Karpas-422 (cell line): ENCODE measurements at regions not wholly inside any gene's neighbourhood (a gene's known extent, or its start where the extent isn't known, plus 50 kb on each side); places are given as distances from the start of the nearest gene placed in this dataset.

Experiments used
- DNase-seq: peaks from one replicate; pipeline ENCODE4 v3.0.0-alpha.2; 2015
- H2AFZ ChIP-seq: fragments of 200-600 bp; sonication (generic); 2 replicates; pipeline ENCODE4 v1.6.1; 2014; ENCODE audit warnings: antibody characterized with exemption, low read length, mixed read lengths
- H3K27ac ChIP-seq: fragments of 200-600 bp; sonication (generic); 2 replicates; pipeline ENCODE4 v1.5.1; 2014; ENCODE audit warnings: mild to moderate bottlenecking, low read length, moderate library complexity
- H3K27me3 ChIP-seq: fragments of 200-600 bp; sonication (generic); 2 replicates; pipeline ENCODE4 v1.6.1; 2014; ENCODE audit warnings: low read length, mixed read lengths
- H3K36me3 ChIP-seq: fragments of 200-600 bp; sonication (generic); 2 replicates; pipeline ENCODE4 v1.6.1; 2014; ENCODE audit warnings: low read length, mixed read lengths; ENCODE audit not compliant: insufficient read depth
- H3K4me1 ChIP-seq: fragments of 200-600 bp; sonication (generic); 2 replicates; pipeline ENCODE4 v1.6.1; 2014; ENCODE audit warnings: mild to moderate bottlenecking, low read length, mixed read lengths
- H3K4me2 ChIP-seq: fragments of 200-600 bp; sonication (generic); 2 replicates; pipeline ENCODE4 v1.6.1; 2014; ENCODE audit warnings: low read length, low read depth, mild to moderate bottlenecking; ENCODE audit not compliant: poor library complexity, severe bottlenecking
- H3K4me3 ChIP-seq: fragments of 200-600 bp; sonication (generic); 2 replicates; pipeline ENCODE4 v1.5.1; 2014; ENCODE audit warnings: mild to moderate bottlenecking, antibody characterized with exemption, low read length, mixed read lengths
- H3K79me2 ChIP-seq: fragments of 200-600 bp; sonication (generic); 2 replicates; pipeline ENCODE4 v1.6.1; 2014; ENCODE audit warnings: mild to moderate bottlenecking, low read length, mixed read lengths
- H3K9ac ChIP-seq: fragments of 200-600 bp; sonication (generic); 2 replicates; pipeline ENCODE4 v1.6.0; 2014; ENCODE audit warnings: low read length
- H3K9me2 ChIP-seq: fragments of 200-600 bp; sonication (generic), shearing (Covaris generic); replicated peaks from 2 replicates; pipeline ENCODE4 v1.6.0; 2014; ENCODE audit warnings: mild to moderate bottlenecking, low read length, moderate library complexity; ENCODE audit not compliant: insufficient read depth
- H3K9me3 ChIP-seq: fragments of 300-700, 200-600 bp; sonication (generic); 2 replicates; pipeline ENCODE4 v1.6.1; 2014; ENCODE audit warnings: low read length, mixed read lengths
- H4K20me1 ChIP-seq: fragments of 200-600 bp; sonication (generic); 2 replicates; pipeline ENCODE4 v1.6.1; 2014; ENCODE audit warnings: mild to moderate bottlenecking, antibody characterized with exemption, low read length, low read depth; ENCODE audit not compliant: insufficient read depth

DNA sequence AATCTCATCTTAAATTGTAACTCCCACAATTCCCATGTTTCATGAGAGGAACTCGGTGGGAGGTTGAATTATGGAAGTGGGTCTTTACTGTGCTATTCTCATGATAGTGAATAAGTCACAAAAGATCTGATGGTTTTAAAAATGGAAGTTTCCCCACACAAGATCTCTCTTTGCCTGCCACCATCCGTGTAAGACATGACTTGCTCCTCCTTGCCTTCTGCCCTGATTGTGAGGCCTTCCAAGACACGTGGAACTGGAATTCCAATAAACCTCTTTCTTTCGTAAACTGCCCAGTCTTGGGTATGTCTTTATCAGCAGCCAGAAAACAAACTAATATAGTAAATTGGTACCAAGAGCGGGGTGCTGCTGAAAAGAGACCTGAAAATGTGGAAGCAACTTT, 761.6 kb upstream of the RGS18 start:
- H3K79me2 ChIP-seq: no peaks in the 10 kb centered on the region
- H4K20me1 ChIP-seq: no peaks in the 10 kb centered on the region
- H2AFZ ChIP-seq: no peak overlapping the region
- no peaks in the 10 kb centered on the region for H3K27me3 ChIP-seq
- peaks cover 18% of the 10 kb centered on the region for H3K9me3 ChIP-seq
- no peak overlapping the region for H3K4me2 ChIP-seq
- H3K4me3 ChIP-seq: no peak overlapping the region
- no peaks in the 10 kb centered on the region for H3K9me2 ChIP-seq
- H3K27ac ChIP-seq: no peak overlapping the region
- H3K36me3 ChIP-seq: no peaks in the 10 kb centered on the region
- no peaks in the 10 kb centered on the region for H3K4me1 ChIP-seq
- DNase-seq: no peak
- H3K9ac ChIP-seq: no peak overlapping the region

DNA sequence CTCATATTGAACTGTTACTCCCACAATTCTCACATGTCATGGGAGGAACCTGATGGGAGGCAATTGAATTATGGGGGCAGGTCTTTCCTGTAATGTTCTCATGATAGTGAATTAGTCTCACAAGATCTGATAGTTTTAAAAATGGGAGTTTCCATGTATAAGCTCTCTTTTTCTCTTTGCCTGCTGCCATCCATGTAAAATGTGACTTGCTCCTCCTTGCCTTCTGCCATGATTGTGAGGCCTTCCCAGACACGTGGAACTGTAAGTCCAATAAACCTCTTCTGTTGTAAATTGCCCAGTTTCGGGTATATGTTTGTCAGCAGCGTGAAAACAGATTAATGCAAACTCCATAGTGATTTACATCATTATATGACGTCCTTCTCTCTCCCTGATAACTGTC, 759.7 kb upstream of the RGS18 start:
- H3K9ac ChIP-seq: no peak overlapping the region
- no peaks in the 10 kb centered on the region for H3K36me3 ChIP-seq
- no peak overlapping the region for H3K4me2 ChIP-seq
- H3K27ac ChIP-seq: no peak overlapping the region
- DNase-seq: no peak
- H3K9me3 ChIP-seq: peaks cover 10% of the 10 kb centered on the region; the same call in 1 of the 2 replicates
- H3K27me3 ChIP-seq: no peaks in the 10 kb centered on the region
- no peaks in the 10 kb centered on the region for H3K79me2 ChIP-seq
- no peak overlapping the region for H3K4me3 ChIP-seq
- H4K20me1 ChIP-seq: no peaks in the 10 kb centered on the region
- no peaks in the 10 kb centered on the region for H3K9me2 ChIP-seq
- H2AFZ ChIP-seq: no peak overlapping the region
- H3K4me1 ChIP-seq: no peaks in the 10 kb centered on the region

DNA sequence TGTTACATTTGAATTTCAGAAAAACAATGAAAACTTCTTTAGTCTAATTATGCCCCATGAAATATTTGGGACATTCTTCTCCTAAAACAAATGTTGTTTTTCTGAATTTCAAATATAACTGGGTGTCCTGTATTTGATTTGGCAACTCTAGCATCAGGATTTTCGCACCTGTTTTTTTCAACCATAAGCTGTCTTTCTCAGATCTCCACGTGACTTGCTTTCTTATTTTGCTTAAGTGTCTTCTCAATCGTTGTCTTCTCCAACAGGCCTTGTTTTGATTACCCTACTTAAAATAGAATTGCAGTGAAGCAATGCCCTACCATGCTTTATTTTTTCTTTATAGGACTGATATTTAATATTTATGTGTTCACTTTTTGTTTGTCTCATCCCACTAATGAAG, 752.8 kb upstream of the RGS18 start:
- H2AFZ ChIP-seq: no peak overlapping the region
- no peaks in the 10 kb centered on the region for H3K36me3 ChIP-seq
- H3K4me2 ChIP-seq: no peak overlapping the region
- DNase-seq: no peak
- no peak overlapping the region for H3K27ac ChIP-seq
- H3K9me3 ChIP-seq: peaks cover 16% of the 10 kb centered on the region
- no peaks in the 10 kb centered on the region for H3K79me2 ChIP-seq
- no peak overlapping the region for H3K4me3 ChIP-seq
- no peaks in the 10 kb centered on the region for H3K27me3 ChIP-seq
- no peaks in the 10 kb centered on the region for H4K20me1 ChIP-seq
- no peaks in the 10 kb centered on the region for H3K9me2 ChIP-seq
- no peak overlapping the region for H3K9ac ChIP-seq
- no peaks in the 10 kb centered on the region for H3K4me1 ChIP-seq

DNA sequence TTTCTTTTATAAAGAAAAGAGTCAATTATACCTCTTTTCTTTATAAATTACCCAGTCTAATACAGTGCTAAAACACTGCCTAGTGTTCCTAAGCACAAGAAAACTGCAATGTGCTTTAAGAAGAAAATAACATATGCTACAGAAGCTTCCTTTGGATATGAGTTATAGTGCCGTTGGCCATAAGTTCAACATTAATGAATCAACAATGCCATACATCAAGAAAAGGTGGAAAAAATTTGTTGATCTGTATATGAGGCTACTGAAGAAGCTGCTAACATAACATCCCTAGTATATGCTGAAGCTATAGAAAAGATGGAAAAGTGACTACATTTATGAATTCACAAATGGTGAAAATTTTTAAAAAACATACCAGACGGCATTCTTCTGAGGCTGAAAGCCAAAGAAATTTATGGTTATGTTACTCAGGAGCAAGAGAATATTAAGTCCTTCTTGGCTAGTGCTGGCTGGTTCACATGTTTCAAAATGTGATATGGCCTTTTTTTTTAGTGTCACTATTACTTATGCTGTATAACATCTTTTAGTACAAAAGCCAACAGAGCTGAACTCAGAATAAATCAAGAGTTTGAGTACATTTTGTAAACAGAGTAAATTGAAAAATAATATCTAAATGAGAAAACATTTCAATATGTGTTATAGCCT, 743.2 kb upstream of the RGS18 start:
- no peaks in the 10 kb centered on the region for H3K27me3 ChIP-seq
- no peak overlapping the region for H2AFZ ChIP-seq
- no peak overlapping the region for H3K9ac ChIP-seq
- no peak overlapping the region for H3K4me3 ChIP-seq
- no peak overlapping the region for H3K27ac ChIP-seq
- peaks cover 11% of the 10 kb centered on the region; the same call in 1 of the 2 replicates for H3K9me3 ChIP-seq
- no peaks in the 10 kb centered on the region for H3K79me2 ChIP-seq
- H3K4me2 ChIP-seq: no peak overlapping the region
- H3K9me2 ChIP-seq: no peaks in the 10 kb centered on the region
- DNase-seq: no peak
- no peaks in the 10 kb centered on the region for H3K36me3 ChIP-seq
- no peaks in the 10 kb centered on the region for H4K20me1 ChIP-seq
- H3K4me1 ChIP-seq: no peaks in the 10 kb centered on the region

DNA sequence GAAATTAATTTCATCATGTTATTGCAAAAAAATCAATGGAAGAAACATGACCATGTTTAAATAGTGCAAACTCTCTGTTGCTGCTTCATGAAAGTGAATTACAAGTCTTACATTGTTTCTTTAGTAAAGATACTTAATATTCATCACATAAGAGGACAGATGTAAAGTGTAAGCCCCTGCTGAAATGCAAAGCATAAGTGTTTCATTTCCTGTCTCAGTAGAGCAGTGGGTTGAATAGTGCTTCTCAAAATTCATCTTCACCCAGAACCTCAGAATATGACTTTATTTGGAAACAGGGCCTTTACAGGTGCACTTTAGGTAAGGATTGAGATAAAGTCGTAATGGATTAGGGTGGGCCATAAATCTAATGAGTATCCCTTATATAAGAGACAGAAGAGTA, 738.4 kb upstream of the RGS18 start:
- H3K4me1 ChIP-seq: no peaks in the 10 kb centered on the region
- no peaks in the 10 kb centered on the region for H3K27me3 ChIP-seq
- peaks cover under 1% of the 10 kb centered on the region; the same call in 1 of the 2 replicates for H3K9me3 ChIP-seq
- no peaks in the 10 kb centered on the region for H3K9me2 ChIP-seq
- H3K27ac ChIP-seq: no peak overlapping the region
- H3K36me3 ChIP-seq: no peaks in the 10 kb centered on the region
- no peak overlapping the region for H3K4me2 ChIP-seq
- no peaks in the 10 kb centered on the region for H4K20me1 ChIP-seq
- H2AFZ ChIP-seq: no peak overlapping the region
- no peak overlapping the region for H3K4me3 ChIP-seq
- H3K9ac ChIP-seq: no peak overlapping the region
- no peak for DNase-seq
- no peaks in the 10 kb centered on the region for H3K79me2 ChIP-seq

GRCh38 chr1:191427593-191427992, 730.7 kb upstream of the RGS18 start:
- no peak overlapping the region for H3K9ac ChIP-seq
- H4K20me1 ChIP-seq: no peaks in the 10 kb centered on the region
- H3K4me1 ChIP-seq: no peaks in the 10 kb centered on the region
- H3K36me3 ChIP-seq: no peaks in the 10 kb centered on the region
- H3K27ac ChIP-seq: no peak overlapping the region
- no peaks in the 10 kb centered on the region for H3K9me2 ChIP-seq
- H3K4me3 ChIP-seq: no peak overlapping the region
- peaks cover 12% of the 10 kb centered on the region; the same call in 1 of the 2 replicates for H3K9me3 ChIP-seq
- H2AFZ ChIP-seq: no peak overlapping the region
- no peaks in the 10 kb centered on the region for H3K27me3 ChIP-seq
- H3K79me2 ChIP-seq: no peaks in the 10 kb centered on the region
- no peak overlapping the region for H3K4me2 ChIP-seq
- DNase-seq: no peak

- no peak overlapping the region for H3K27ac ChIP-seq
- no peaks in the 10 kb centered on the region for H3K9me2 ChIP-seq
- H3K4me2 ChIP-seq: no peak overlapping the region
- DNase-seq: no peak
- H3K9me3 ChIP-seq: peaks cover 9% of the 10 kb centered on the region; the same call in 1 of the 2 replicates
- no peaks in the 10 kb centered on the region for H3K27me3 ChIP-seq
- no peak overlapping the region for H2AFZ ChIP-seq
- no peaks in the 10 kb centered on the region for H4K20me1 ChIP-seq
- H3K4me3 ChIP-seq: no peak overlapping the region
- H3K79me2 ChIP-seq: no peaks in the 10 kb centered on the region
- no peak overlapping the region for H3K9ac ChIP-seq
- H3K36me3 ChIP-seq: no peaks in the 10 kb centered on the region
- no peaks in the 10 kb centered on the region for H3K4me1 ChIP-seq
Measured at GRCh38 chr1:191432817-191433216, 725.4 kb upstream of the RGS18 start.

- Histone ChIP-seq H4K20me1 (no peaks in the 10 kb centered on the region), H3K4me2 (no peak overlapping the region), H2AFZ (no peak overlapping the region), H3K27me3 (no peaks in the 10 kb centered on the region), H3K36me3 (no peaks in the 10 kb centered on the region), H3K9ac (no peak overlapping the region), H3K4me1 (no peaks in the 10 kb centered on the region), H3K9me3 (no peaks in the 10 kb centered on the region; the same call in 1 of the 2 replicates), H3K9me2 (no peaks in the 10 kb centered on the region), H3K79me2 (no peaks in the 10 kb centered on the region), H3K27ac (no peak overlapping the region), H3K4me3 (no peak overlapping the region)
- no peak for DNase-seq
Measured at GRCh38 chr1:191438979-191439378, 719.3 kb upstream of the RGS18 start.
